Liver (tissue), 3 donors: ENCODE measurements at regions not wholly inside any gene's neighbourhood (a gene's known extent, or its start where the extent isn't known, plus 50 kb on each side); places are given as distances from the start of the nearest gene placed in this dataset.

Experiments
- EGR1 ChIP-seq, 2 donors: IDR thresholded peaks; 2 replicates each; pipeline ENCODE4 v1.6.1; 2016 to 2018; ENCODE audit warnings: antibody characterized with exemption in 2 of 2, low read depth in 2 of 2
- FOXA1 ChIP-seq: IDR thresholded peaks from 2 replicates; pipeline ENCODE4 v1.6.1; 2016; ENCODE audit warnings: antibody characterized with exemption
- HNF4A ChIP-seq, 2 donors: conservative IDR thresholded peaks; 2 replicates each; pipeline ENCODE4 v1.6.1; 2016; ENCODE audit warnings: antibody characterized with exemption in 2 of 2, mild to moderate bottlenecking in 2 of 2
- RAD21 ChIP-seq, 2 donors: IDR thresholded peaks; 2 replicates each; pipeline ENCODE4 v1.6.1; 2016; ENCODE audit warnings: antibody characterized with exemption in 2 of 2, mild to moderate bottlenecking in 2 of 2
- RXRA ChIP-seq, 2 donors: IDR thresholded peaks; 2 replicates each; pipeline ENCODE4 v1.6.1; 2017 to 2018; ENCODE audit warnings: antibody characterized with exemption in 2 of 2, mild to moderate bottlenecking in 1 of 2
- TAF1 ChIP-seq: conservative IDR thresholded peaks from 2 replicates; pipeline ENCODE4 v1.6.1; 2016; ENCODE audit warnings: antibody characterized with exemption, mild to moderate bottlenecking
- YY1 ChIP-seq: IDR thresholded peaks from 2 replicates; pipeline ENCODE4 v1.6.1; 2016; ENCODE audit warnings: antibody characterized with exemption, mild to moderate bottlenecking
- TF ChIP-seq, protein P1 (sequence below): fragments of 150-350 bp; IDR thresholded peaks from 2 replicates; pipeline ENCODE4 v1.5.1; 2017; ENCODE audit warnings: improper control_type of control experiment, low read depth, low read length; ENCODE audit not compliant: missing input control
- TF ChIP-seq, protein P2 (sequence below): IDR thresholded peaks from 2 replicates; pipeline ENCODE4 v1.6.1; 2016; ENCODE audit warnings: antibody characterized with exemption
- TF ChIP-seq, protein P3 (sequence below): IDR thresholded peaks from 2 replicates; pipeline ENCODE4 v1.6.1; 2016; ENCODE audit warnings: antibody characterized with exemption, mild to moderate bottlenecking
- TF ChIP-seq, protein P4 (sequence below): IDR thresholded peaks from 2 replicates; pipeline ENCODE4 v1.6.1; 2016; ENCODE audit warnings: antibody characterized with exemption
- TF ChIP-seq, protein P5 (sequence below): IDR thresholded peaks from 2 replicates; pipeline ENCODE4 v1.6.1; 2016; ENCODE audit warnings: antibody characterized with exemption
- donor health status: healthy.
- donor health status: healthy.

DNA sequence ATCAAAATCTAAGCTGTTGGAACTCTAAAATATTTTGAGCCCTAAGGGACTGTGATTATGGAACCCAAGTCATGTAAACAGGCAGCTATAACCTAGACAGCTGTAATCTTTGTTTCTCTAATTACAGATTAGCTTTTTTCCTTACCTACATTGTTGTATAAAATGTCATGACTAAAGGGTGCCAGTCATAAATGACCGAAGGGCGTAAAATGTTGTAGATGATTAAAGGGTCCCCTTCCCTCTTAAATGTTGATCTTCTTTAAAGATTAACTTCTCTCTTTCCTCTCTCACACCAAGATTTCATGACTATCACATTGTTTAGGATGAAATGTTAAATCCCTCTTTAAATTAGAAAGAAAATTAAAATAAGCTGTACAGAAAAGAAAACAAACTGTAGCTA lies 659.4 kb upstream of the NR3C2 start:
- TF ChIP-seq, protein P1, sequence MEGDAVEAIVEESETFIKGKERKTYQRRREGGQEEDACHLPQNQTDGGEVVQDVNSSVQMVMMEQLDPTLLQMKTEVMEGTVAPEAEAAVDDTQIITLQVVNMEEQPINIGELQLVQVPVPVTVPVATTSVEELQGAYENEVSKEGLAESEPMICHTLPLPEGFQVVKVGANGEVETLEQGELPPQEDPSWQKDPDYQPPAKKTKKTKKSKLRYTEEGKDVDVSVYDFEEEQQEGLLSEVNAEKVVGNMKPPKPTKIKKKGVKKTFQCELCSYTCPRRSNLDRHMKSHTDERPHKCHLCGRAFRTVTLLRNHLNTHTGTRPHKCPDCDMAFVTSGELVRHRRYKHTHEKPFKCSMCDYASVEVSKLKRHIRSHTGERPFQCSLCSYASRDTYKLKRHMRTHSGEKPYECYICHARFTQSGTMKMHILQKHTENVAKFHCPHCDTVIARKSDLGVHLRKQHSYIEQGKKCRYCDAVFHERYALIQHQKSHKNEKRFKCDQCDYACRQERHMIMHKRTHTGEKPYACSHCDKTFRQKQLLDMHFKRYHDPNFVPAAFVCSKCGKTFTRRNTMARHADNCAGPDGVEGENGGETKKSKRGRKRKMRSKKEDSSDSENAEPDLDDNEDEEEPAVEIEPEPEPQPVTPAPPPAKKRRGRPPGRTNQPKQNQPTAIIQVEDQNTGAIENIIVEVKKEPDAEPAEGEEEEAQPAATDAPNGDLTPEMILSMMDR: no peak
- TF ChIP-seq FOXA1 (no peak), RXRA (IDR thresholded peaks at IDR 0.05) (no peak), EGR1 (IDR thresholded peaks at IDR 0.05; ENCODE audit: low read depth in 2 of 2) (no peak), TAF1 (no peak), RAD21 (IDR thresholded peaks at IDR 0.05) (no peak), YY1 (no peak), HNF4A (conservative IDR thresholded peaks at IDR 0.05) (no peak)
- TF ChIP-seq, protein P2, sequence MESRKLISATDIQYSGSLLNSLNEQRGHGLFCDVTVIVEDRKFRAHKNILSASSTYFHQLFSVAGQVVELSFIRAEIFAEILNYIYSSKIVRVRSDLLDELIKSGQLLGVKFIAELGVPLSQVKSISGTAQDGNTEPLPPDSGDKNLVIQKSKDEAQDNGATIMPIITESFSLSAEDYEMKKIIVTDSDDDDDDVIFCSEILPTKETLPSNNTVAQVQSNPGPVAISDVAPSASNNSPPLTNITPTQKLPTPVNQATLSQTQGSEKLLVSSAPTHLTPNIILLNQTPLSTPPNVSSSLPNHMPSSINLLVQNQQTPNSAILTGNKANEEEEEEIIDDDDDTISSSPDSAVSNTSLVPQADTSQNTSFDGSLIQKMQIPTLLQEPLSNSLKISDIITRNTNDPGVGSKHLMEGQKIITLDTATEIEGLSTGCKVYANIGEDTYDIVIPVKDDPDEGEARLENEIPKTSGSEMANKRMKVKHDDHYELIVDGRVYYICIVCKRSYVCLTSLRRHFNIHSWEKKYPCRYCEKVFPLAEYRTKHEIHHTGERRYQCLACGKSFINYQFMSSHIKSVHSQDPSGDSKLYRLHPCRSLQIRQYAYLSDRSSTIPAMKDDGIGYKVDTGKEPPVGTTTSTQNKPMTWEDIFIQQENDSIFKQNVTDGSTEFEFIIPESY: no peak
- TF ChIP-seq, protein P3, sequence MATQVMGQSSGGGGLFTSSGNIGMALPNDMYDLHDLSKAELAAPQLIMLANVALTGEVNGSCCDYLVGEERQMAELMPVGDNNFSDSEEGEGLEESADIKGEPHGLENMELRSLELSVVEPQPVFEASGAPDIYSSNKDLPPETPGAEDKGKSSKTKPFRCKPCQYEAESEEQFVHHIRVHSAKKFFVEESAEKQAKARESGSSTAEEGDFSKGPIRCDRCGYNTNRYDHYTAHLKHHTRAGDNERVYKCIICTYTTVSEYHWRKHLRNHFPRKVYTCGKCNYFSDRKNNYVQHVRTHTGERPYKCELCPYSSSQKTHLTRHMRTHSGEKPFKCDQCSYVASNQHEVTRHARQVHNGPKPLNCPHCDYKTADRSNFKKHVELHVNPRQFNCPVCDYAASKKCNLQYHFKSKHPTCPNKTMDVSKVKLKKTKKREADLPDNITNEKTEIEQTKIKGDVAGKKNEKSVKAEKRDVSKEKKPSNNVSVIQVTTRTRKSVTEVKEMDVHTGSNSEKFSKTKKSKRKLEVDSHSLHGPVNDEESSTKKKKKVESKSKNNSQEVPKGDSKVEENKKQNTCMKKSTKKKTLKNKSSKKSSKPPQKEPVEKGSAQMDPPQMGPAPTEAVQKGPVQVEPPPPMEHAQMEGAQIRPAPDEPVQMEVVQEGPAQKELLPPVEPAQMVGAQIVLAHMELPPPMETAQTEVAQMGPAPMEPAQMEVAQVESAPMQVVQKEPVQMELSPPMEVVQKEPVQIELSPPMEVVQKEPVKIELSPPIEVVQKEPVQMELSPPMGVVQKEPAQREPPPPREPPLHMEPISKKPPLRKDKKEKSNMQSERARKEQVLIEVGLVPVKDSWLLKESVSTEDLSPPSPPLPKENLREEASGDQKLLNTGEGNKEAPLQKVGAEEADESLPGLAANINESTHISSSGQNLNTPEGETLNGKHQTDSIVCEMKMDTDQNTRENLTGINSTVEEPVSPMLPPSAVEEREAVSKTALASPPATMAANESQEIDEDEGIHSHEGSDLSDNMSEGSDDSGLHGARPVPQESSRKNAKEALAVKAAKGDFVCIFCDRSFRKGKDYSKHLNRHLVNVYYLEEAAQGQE: no peak
- TF ChIP-seq, protein P4, sequence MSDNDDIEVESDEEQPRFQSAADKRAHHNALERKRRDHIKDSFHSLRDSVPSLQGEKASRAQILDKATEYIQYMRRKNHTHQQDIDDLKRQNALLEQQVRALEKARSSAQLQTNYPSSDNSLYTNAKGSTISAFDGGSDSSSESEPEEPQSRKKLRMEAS: no peak
- TF ChIP-seq, protein P5, sequence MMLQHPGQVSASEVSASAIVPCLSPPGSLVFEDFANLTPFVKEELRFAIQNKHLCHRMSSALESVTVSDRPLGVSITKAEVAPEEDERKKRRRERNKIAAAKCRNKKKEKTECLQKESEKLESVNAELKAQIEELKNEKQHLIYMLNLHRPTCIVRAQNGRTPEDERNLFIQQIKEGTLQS: no peak
